ENCODE measurements at regions not wholly inside any gene's neighbourhood (a gene's known extent, or its start where the extent isn't known, plus 50 kb on each side); places are given as distances from the start of the nearest gene placed in this dataset.
"Not testable (repeated sequence)": the region's sequence is repeated elsewhere in the genome, so short reads cannot be mapped to it uniquely, and the experiment has no call there.

GRCh38 chr11:101292661-101293240 lies 163.1 kb upstream of the PGR start:
- no peak for DNase-seq

DNA sequence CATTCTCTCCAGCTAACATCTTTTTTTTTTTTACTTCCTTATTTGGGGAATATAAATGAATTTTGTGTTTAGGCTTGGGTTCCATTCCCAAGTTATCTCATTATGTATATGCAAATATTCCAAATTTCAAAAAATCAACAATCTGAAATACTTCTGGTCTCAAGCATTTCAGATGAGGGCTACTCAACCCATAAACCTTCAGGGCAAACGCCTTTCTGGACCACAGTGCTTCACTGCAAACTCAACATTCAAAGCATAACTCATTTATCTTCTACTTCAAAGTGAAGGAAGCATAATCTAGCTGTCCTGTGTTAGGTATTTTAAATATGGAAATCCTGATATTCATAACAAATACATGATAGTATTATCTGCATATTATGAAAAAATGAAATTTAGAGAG lies 161.7 kb upstream of the PGR start:
- no peak for DNase-seq

- DNase-seq: no peak
Measured at GRCh38 chr11:101288392-101288791, 158.8 kb upstream of the PGR start.

- DNase-seq: no peak
Measured at GRCh38 chr11:101279728-101280127, 150.1 kb upstream of the PGR start.

DNA sequence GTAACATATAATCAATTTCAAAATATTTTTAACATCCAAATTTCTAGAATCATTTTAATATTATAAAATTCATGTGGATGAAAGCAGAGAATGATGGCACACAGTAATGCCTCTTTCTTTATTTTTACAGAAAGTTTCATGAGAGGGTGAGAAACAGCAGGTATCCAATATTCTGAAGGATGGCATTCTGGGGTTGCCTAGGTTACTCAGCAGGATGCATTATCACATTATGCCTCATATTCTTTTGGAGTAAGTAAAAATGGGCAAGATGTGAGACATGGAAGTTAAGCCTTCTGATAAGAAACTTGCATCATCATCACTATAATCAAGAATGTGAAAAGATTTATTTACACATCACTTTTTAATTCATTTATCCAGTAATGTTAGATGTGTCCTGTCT lies 148.7 kb upstream of the PGR start:
- DNase-seq: no peak

GRCh38 chr11:101277036-101277435 lies 147.4 kb upstream of the PGR start:
- DNase-seq: no peak

DNA sequence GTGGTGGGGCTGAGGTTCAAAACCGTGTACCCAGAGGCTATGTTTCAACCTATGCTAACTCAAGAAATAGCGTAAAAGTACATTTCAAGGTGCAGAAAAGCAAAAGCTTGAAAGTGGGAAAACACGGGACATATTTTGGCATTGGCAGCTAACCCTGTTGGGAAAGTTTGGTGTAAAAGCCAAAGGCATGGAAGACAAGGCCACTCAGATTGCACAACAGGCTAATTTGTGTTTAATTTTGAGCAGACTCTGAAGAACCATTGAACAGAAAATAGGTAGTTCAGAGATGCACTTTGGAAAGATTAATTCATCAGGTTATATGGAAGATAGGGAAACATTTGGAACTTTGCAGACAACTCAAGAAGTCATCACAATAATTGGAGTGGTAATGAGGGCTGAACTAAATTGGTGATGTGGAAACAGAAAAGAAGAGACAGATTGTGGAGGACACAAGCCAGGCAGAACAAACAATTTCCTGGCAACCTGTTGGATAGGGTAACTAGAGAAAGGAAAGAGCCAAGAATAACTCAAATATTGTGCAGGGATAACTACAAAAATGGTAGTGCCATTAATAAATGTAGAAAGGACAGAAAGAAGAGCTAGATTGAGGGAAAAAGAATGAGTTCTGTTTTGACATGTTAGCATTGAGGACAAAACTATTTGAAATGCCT lies 140.5 kb upstream of the PGR start:
- DNase-seq: no peak

- no peak for DNase-seq
Measured at GRCh38 chr11:101269390-101269789, 139.8 kb upstream of the PGR start.

DNA sequence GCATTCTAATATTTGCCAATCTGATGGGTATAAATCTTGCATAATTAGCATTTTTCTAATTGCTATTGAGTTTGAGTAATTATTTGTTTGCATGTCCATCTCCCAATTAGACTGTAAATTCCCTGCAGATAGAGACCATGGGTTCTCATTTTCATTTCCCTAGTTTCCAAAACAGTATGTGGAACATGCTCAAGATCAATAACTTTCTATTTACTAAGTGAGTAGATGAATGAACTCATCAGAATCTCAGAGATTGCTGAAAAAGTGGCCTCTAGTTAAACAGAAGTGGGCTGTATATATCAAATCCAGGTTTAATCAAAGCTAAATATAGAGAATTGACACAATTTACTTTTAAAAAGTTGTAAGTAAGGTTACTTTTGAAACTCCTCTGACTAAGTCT lies 138.0 kb upstream of the PGR start:
- DNase-seq: no peak

DNA sequence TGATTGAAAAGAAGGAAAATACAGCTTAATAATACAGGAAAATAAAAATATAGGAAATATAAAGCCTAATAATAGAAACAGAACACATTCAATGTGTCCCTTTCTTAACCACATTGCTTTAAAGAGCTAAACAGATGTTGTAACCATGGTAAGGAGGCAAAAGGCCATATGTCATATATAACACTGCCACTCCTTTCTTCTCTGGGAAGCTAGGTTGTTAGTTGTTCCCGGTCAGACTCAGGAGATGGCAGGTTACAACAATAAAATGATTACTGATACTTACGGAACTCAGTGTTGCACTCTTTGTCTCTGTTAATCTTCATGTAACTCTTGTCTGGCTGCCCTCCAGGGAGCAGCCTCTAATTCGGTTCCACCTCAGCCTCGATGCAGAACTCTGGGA lies 134.7 kb upstream of the PGR start:
- no peak for DNase-seq

DNA sequence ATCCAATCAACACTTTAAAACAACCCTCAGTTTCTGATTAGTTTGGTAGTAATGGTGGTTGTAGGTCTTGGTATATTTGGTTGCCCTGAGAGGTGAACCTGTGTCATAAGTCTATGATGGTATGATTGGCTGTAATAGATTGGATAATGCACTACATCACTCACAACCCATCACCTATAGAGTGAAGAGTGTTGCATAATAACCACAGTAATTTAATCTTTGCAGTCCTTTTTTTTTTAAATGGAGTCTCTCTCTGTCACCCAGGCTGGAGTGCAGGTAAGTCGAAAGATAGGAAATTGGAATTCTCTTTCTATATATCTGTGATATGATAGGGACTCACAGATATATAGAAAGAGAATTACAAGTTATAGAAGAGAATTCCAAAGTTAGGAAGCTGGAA lies 133.4 kb upstream of the PGR start:
- DNase-seq: no peak

GRCh38 chr11:101262258-101262657 lies 132.6 kb upstream of the PGR start:
- no peak for DNase-seq

DNA sequence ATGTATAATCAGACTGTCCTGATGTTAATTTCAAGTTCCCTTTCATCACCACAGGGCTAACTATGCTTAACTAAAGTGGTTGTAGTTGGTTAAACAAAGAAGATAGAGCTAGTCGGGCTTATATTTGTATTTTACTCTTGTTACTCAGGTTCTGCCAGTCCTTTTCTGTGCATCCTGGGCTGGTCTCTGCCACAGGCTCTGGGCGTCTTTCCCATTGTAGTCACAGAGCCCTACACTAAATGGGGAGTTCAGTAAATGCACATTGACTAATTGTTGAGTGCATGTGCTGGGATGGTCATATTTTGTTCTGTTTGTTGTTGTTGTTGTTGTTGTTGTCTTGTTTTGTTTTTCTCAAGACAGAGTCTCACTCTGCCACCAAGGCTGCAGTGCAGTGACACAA lies 125.4 kb upstream of the PGR start:
- DNase-seq: no peak

- no peak for DNase-seq
Measured at GRCh38 chr11:101254037-101254436, 124.4 kb upstream of the PGR start.

- DNase-seq: not testable (repeated sequence)
Measured at GRCh38 chr11:101245635-101246034, 116.0 kb upstream of the PGR start.

GRCh38 chr11:101245081-101245480 lies 115.5 kb upstream of the PGR start:
- not testable (repeated sequence) for DNase-seq

DNA sequence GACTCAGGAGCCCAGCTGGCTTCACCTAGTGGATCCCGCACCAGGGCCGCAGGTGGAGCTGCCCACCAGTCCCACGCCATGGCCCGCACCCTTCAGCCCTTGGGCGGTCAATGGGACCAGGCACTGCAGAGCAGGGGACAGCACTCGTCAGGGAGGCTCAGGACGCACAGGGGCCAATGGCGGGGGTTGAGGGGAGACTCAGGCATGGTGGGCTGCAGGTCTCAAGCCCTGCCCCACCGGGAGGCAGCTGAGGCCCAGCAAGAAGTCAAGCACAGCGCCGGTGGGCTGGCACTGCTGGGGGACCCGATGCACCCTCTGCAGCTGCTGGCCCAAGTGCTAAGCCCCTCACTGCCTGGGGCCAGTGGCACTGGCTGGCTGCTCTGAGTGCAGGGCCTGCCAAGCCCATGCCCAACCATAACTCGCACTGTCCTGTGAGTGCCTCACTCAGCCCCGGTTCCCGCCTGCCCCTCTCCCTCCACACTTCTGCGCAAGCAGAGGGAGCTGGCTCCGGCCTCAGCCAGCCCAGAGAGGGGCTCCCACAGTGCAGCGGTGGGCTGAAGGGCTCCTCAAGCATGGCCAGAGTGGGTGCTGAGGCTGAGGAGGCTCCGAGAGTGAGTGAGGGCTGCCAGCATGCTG lies 111.7 kb upstream of the PGR start:
- no peak for DNase-seq

DNA sequence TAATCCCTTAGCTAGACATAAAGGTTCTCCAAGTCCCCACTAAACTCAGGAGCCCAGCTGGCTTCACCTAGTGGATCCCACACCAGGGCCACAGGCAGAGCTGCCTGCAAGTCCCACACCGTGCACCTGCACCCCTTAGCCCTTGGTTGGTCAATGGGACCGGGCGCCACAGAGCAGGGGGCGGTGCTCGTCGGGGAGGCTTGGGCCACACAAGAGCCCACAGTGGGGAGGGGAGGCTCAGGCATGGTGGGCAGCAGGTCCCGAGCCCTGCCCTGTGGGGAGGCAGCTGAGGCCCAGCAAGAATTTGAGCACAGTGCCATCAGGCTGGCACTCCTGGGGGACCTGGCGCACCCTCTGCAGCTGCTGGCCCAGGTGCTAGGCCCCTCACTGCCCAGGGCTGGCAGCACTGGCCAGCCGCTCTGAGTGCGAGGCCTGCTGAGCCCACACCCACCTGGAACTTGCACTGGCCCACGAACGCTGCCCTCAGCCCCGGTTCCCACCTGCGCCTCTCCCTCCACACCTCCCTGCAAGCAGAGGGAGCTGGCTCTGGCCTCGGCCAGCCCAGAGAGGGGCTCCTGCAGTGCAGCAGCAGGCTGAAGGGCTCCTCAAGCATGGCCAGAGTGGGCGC lies 101.7 kb upstream of the PGR start:
- not testable (repeated sequence) for DNase-seq

- no peak for DNase-seq
Measured at GRCh38 chr11:101226617-101227016, 97.0 kb upstream of the PGR start.

DNA sequence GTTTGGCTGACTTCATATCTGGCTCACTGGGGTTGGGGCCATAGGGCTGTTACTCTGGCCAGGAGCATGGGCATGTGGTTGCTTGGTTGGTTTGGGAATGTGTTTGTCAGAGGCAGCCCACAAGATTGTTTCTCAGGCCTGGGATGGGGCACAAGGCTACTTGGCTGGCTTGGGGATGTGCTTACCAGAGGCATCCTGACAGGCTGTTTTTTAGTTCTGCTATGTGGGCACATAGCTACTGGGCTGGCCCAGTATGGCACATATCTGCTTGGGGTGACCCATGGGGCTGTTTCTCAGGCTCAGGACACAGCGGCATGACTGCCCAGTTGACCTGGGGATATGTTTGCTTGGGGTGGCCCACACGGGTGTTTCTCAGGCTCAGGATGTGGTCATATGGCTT lies 94.6 kb upstream of the PGR start:
- no peak for DNase-seq

- DNase-seq: not testable (repeated sequence)
Measured at GRCh38 chr11:101218091-101218490, 88.5 kb upstream of the PGR start.

- not testable (repeated sequence) for DNase-seq
Measured at GRCh38 chr11:101216091-101216490, 86.5 kb upstream of the PGR start.

DNA sequence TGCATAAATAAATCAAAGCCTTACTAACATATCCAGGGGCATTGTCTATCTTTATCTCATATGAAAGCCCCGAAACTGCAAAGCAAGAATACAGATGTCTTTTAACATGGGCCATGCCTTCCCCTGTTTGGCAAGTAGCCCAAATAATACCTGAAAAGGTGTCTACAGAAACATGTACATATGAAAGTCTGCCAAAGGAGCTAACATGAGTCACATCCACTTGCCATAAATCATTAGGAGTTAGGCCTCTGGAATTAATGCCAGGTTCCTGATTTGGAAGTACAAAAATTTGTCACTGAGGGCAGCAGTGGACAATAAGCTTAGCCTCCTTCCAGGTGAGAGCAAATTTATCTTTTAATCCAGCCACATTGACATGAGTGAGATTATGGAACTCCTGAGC lies 85.5 kb upstream of the PGR start:
- no peak for DNase-seq

Measured in left kidney (tissue), 1 donor.